ENCODE measurements at regions not wholly inside any gene's neighbourhood (a gene's known extent, or its start where the extent isn't known, plus 50 kb on each side); places are given as distances from the start of the nearest gene placed in this dataset.

DNA sequence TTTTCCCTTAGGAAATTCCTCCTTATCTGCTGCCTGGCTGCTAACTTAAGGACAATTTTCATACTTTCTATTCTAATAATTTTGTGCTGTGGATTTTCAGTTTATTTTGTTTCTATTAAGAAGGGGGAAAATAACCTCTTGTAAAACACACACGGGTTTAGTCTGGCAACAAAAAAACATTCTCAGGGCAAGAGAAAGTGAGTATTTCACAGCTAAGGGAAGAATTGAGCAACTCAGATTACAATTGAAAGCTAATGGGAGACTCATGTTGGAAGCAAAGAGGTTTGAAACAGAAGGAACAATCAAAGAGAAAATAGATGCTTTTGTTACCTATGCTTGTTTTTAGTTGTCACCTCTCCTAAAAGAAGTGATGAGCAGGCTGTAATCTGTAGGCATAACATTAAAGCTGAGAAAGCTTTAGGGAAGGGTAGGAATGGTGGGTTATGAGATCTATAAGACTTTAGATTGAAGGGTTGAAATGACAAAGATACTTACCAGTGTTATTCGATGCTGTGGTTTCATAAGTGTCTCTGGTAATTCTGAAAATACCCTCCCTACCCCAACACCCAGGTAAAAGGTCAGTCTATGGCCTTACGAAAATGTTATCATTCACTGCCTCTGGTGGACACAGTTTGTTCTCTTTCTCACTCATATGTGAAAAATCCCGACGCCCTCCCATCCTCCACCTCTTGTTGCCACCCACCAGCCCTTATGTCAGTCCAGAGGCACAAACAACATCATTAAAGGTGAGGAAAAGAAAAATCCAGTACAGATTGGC, 510.9 kb downstream of the TXNL1 start:
- no peak for TF ChIP-seq POLR2AphosphoS5 (IDR thresholded peaks at IDR 0.05)
- no peak for TF ChIP-seq EP300 (IDR thresholded peaks at IDR 0.05)
- TF ChIP-seq, protein P1, sequence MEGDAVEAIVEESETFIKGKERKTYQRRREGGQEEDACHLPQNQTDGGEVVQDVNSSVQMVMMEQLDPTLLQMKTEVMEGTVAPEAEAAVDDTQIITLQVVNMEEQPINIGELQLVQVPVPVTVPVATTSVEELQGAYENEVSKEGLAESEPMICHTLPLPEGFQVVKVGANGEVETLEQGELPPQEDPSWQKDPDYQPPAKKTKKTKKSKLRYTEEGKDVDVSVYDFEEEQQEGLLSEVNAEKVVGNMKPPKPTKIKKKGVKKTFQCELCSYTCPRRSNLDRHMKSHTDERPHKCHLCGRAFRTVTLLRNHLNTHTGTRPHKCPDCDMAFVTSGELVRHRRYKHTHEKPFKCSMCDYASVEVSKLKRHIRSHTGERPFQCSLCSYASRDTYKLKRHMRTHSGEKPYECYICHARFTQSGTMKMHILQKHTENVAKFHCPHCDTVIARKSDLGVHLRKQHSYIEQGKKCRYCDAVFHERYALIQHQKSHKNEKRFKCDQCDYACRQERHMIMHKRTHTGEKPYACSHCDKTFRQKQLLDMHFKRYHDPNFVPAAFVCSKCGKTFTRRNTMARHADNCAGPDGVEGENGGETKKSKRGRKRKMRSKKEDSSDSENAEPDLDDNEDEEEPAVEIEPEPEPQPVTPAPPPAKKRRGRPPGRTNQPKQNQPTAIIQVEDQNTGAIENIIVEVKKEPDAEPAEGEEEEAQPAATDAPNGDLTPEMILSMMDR (IDR thresholded peaks at IDR 0.05), result no peak
- no peak for TF ChIP-seq POLR2A (IDR thresholded peaks at IDR 0.05; ENCODE audit: low read depth)
- Histone ChIP-seq H3K27me3 (no peaks in the 10 kb centered on the region), H3K27ac (replicated peaks in 1 of 4) (no peak overlapping the region), H3K36me3 (no peaks in the 10 kb centered on the region), H3K4me1 (peaks cover 0 to 3% (median 0%) of the 10 kb centered on the region in 4 donors), H3K4me3 (no peak overlapping the region), H3K9me3 (no peaks in the 10 kb centered on the region)
- 86% methylated on average over 5 of the region's 5 CpGs for WGBS
- no peak for DNase-seq (ENCODE audit: extremely low spot score)
- intact Hi-C loops (cut with DNase I), result no loop called here

DNA sequence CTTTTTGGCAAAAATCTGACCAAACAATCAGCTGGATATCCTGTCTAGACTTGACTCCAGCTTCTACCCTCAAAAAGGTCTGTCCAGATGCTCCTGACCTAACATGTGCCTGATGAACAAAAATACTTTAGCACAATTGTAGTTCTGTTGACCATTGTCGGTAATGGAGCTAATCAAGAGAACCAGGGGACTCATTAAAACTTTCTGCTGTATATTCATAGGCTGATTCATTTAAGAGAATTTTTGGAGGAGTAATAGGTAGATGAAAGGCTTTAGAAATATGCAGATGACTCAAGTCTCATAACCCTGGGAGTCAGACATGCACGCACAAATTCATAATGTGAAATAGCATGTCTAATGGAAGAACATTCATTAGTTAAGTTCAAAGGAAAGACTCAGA, 514.2 kb downstream of the TXNL1 start:
- Histone ChIP-seq H3K36me3 (no peaks in the 10 kb centered on the region), H3K27me3 (no peaks in the 10 kb centered on the region), H3K4me1 (peaks cover 0 to 3% (median 0%) of the 10 kb centered on the region in 4 donors), H3K4me3 (no peak overlapping the region), H3K9me3 (no peaks in the 10 kb centered on the region), H3K27ac (replicated peaks in 1 of 4) (no peak overlapping the region)
- no peak for DNase-seq (ENCODE audit: extremely low spot score)
- intact Hi-C loops (cut with DNase I), result no loop called here
- TF ChIP-seq POLR2A (IDR thresholded peaks at IDR 0.05; ENCODE audit: low read depth) (no peak), EP300 (IDR thresholded peaks at IDR 0.05) (no peak)
- 86% methylated on average over 2 of the region's 2 CpGs for WGBS

DNA sequence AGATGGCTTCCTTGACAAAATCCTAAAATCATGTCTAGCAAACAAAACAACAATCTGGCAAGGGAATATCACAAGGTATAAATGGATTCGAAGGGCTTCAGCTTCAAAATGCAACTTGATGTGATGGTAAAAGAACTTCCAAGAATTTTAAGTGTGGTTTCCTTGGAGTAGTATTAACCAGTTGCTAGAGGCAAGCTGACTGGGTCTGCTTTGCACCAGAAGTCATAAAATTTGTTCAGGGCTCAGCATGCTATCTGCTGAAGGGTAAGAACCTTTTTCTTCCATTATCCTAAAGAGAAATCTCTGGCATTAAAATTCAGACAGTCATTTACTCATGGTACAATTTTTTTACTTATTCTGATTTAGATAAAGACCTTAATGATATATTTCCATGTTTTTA, 516.7 kb downstream of the TXNL1 start:
- H3K4me1 ChIP-seq, result peaks cover 0 to 9% (median 2%) of the 10 kb centered on the region in 4 donors
- intact Hi-C loops (cut with DNase I), result no loop called here
- WGBS, result 94% methylated on average over 1 of the region's 1 CpG
- TF ChIP-seq, protein P1 (IDR thresholded peaks at IDR 0.05), result no peak
- TF ChIP-seq POLR2AphosphoS5 (IDR thresholded peaks at IDR 0.05), result no peak
- no peak for TF ChIP-seq EP300 (IDR thresholded peaks at IDR 0.05)
- no peak for TF ChIP-seq POLR2A (IDR thresholded peaks at IDR 0.05; ENCODE audit: low read depth)
- no peak overlapping the region for H3K27ac ChIP-seq (replicated peaks in 1 of 4)
- no peaks in the 10 kb centered on the region for H3K27me3 ChIP-seq
- H3K4me3 ChIP-seq, result no peak overlapping the region
- DNase-seq (ENCODE audit: extremely low spot score), result no peak
- H3K36me3 ChIP-seq, result no peaks in the 10 kb centered on the region
- no peaks in the 10 kb centered on the region for H3K9me3 ChIP-seq

DNA sequence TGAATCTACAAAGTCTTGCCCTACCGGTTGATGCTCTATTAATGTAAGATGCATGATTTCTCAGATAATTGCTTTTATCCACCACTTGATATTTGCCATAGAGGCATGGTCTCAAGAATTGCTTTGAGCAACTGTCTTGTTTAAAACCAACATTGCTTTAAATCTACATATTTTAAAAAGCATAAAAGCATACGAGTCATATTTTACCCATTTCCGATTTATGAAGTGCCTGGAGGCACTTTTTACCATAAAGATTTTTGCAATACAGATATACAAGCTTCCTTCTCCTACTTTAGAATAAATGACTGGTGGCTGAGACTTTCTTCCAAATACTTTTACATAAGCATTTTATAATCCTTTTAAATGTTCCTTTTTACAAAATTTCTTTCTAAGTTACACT, 517.6 kb downstream of the TXNL1 start:
- H3K27me3 ChIP-seq, result no peaks in the 10 kb centered on the region
- H3K36me3 ChIP-seq, result no peaks in the 10 kb centered on the region
- DNase-seq (ENCODE audit: extremely low spot score), result no peak
- H3K9me3 ChIP-seq, result no peaks in the 10 kb centered on the region
- TF ChIP-seq, protein P1 (IDR thresholded peaks at IDR 0.05), result no peak
- no peak for TF ChIP-seq POLR2AphosphoS5 (IDR thresholded peaks at IDR 0.05)
- no peak for TF ChIP-seq EP300 (IDR thresholded peaks at IDR 0.05)
- TF ChIP-seq POLR2A (IDR thresholded peaks at IDR 0.05; ENCODE audit: low read depth), result no peak
- 99% methylated on average over 3 of the region's 3 CpGs for WGBS
- peaks cover 0 to 12% (median 5%) of the 10 kb centered on the region in 4 donors for H3K4me1 ChIP-seq
- no peak overlapping the region for H3K4me3 ChIP-seq
- no peak overlapping the region for H3K27ac ChIP-seq (replicated peaks in 1 of 4)
- intact Hi-C loops (cut with DNase I), result no loop called here

DNA sequence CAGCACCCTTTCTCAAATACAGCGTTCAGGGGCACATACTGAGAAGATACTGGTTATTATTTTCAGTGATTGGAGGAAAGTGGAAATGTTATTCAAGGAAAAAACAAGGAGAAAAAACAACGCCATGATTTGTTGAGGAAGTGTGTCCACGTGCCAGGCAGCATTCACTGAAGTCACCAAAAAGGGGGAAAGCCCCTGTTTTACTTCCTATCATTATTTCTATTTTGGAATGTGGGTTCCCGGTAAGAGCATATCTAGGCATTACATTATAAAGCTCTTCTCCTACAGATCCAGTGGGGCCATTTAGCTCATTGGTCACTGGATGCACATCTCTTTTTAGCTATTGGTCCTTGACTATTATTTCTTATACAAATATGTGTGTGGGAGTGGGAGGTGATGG, 518.7 kb downstream of the TXNL1 start:
- WGBS, result 74% methylated on average over 4 of the region's 4 CpGs
- no peaks in the 10 kb centered on the region for H3K36me3 ChIP-seq
- DNase-seq (ENCODE audit: extremely low spot score), result no peak
- no peak overlapping the region for H3K4me3 ChIP-seq
- peaks cover 0 to 12% (median 5%) of the 10 kb centered on the region in 4 donors for H3K4me1 ChIP-seq
- H3K27ac ChIP-seq (replicated peaks in 1 of 4), result no peak overlapping the region
- no peaks in the 10 kb centered on the region for H3K27me3 ChIP-seq
- no peak for TF ChIP-seq POLR2AphosphoS5 (IDR thresholded peaks at IDR 0.05)
- no peak for TF ChIP-seq POLR2A (IDR thresholded peaks at IDR 0.05; ENCODE audit: low read depth)
- TF ChIP-seq EP300 (IDR thresholded peaks at IDR 0.05), result no peak
- TF ChIP-seq, protein P1 (IDR thresholded peaks at IDR 0.05), result no peak
- intact Hi-C loops (cut with DNase I), result no loop called here
- H3K9me3 ChIP-seq, result no peaks in the 10 kb centered on the region
